Mesendoderm (in vitro differentiated cells): ENCODE measurements at regions not wholly inside any gene's neighbourhood (a gene's known extent, or its start where the extent isn't known, plus 50 kb on each side); places are given as distances from the start of the nearest gene placed in this dataset.

Experiments
- DNase-seq: peaks from one replicate; pipeline ENCODE4 v3.0.0; 2013
- H2AK5ac ChIP-seq: 2 replicates; pipeline ENCODE4 v1.6.1; 2013; ENCODE audit warnings: low read length, inconsistent platforms
- H2BK120ac ChIP-seq: 2 replicates; pipeline ENCODE4 v1.6.1; 2013; ENCODE audit warnings: low read depth, mild to moderate bottlenecking, low read length, moderate library complexity, mixed read lengths
- H2BK15ac ChIP-seq: replicated peaks from 2 replicates; pipeline ENCODE4 v1.6.1; 2013; ENCODE audit warnings: low read depth, mild to moderate bottlenecking, moderate library complexity
- H2BK5ac ChIP-seq: 2 replicates; pipeline ENCODE4 v1.6.1; 2013; ENCODE audit warnings: low read length, inconsistent platforms
- H3K18ac ChIP-seq: 2 replicates; pipeline ENCODE4 v1.6.1; 2013; ENCODE audit warnings: mild to moderate bottlenecking, low read length, mixed read lengths
- H3K23ac ChIP-seq: one replicate; pipeline ENCODE4 v1.6.1; 2013; ENCODE audit warnings: low read length
- H3K27ac ChIP-seq: 2 replicates; pipeline ENCODE4 v1.5.1; 2013; ENCODE audit warnings: low read depth, mild to moderate bottlenecking, inconsistent platforms, low read length, moderate library complexity
- H3K27me3 ChIP-seq: 2 replicates; pipeline ENCODE4 v1.6.1; 2013; ENCODE audit warnings: low read length, control low read depth, mild to moderate bottlenecking, inconsistent platforms; ENCODE audit not compliant: insufficient read depth, poor library complexity
- H3K36me3 ChIP-seq: 2 replicates; pipeline ENCODE4 v1.6.1; 2013; ENCODE audit warnings: low read length, inconsistent platforms; ENCODE audit not compliant: control insufficient read depth, insufficient read depth
- H3K4ac ChIP-seq: one replicate; pipeline ENCODE4 v1.6.1; 2013; ENCODE audit warnings: low read depth, mild to moderate bottlenecking, low read length, moderate library complexity
- H3K4me1 ChIP-seq: 2 replicates; pipeline ENCODE4 v1.6.1; 2013; ENCODE audit warnings: low read depth, low read length, inconsistent platforms; ENCODE audit not compliant: control insufficient read depth
- H3K4me2 ChIP-seq: 2 replicates; pipeline ENCODE4 v1.6.1; 2013; ENCODE audit warnings: low read length
- H3K4me3 ChIP-seq: 2 replicates; pipeline ENCODE4 v1.5.1; 2013; ENCODE audit warnings: mild to moderate bottlenecking, low read length
- H3K56ac ChIP-seq: one replicate; pipeline ENCODE4 v1.6.1; 2013; ENCODE audit warnings: low read length
- H3K79me1 ChIP-seq: 2 replicates; pipeline ENCODE4 v1.6.1; 2013; ENCODE audit warnings: low read length, inconsistent platforms
- H3K79me2 ChIP-seq: 2 replicates; pipeline ENCODE4 v1.6.1; 2013; ENCODE audit warnings: mild to moderate bottlenecking, low read length; ENCODE audit not compliant: control insufficient read depth, insufficient read depth
- H3K9ac ChIP-seq: 2 replicates; pipeline ENCODE4 v1.6.1; 2013; ENCODE audit warnings: low read length, inconsistent platforms
- H4K5ac ChIP-seq: one replicate; pipeline ENCODE4 v1.6.1; 2013; ENCODE audit warnings: low read length
- H4K8ac ChIP-seq: one replicate; pipeline ENCODE4 v1.6.1; 2013; ENCODE audit warnings: low read depth, mild to moderate bottlenecking, control low read depth, low read length, moderate library complexity
- WGBS: extraction: QIAGEN DNeasy Blood & Tissue Kit; methylation state at CpG from one replicate; pipeline ENCODE4 v1.1.7; 2013; ENCODE audit warnings: low lambda C conversion rate, missing lambda C conversion rate; ENCODE audit not compliant: insufficient coverage; ENCODE audit errors: extremely low coverage; 5-methylcytosine and 5-hydroxymethylcytosine counted together

- Histone ChIP-seq H4K8ac (no peak overlapping the region), H3K23ac (no peak overlapping the region), H2BK15ac (no peak overlapping the region), H3K9ac (no peak overlapping the region), H4K5ac (no peak overlapping the region), H3K79me2 (no peaks in the 10 kb centered on the region), H3K4me3 (no peak overlapping the region), H3K79me1 (no peaks in the 10 kb centered on the region), H3K27me3 (no peaks in the 10 kb centered on the region), H2AK5ac (no peak overlapping the region), H3K27ac (no peak overlapping the region), H3K4me1 (no peaks in the 10 kb centered on the region), H3K4ac (no peak overlapping the region), H3K18ac (no peak overlapping the region), H3K36me3 (no peaks in the 10 kb centered on the region), H3K4me2 (no peak overlapping the region), H3K56ac (no peak overlapping the region), H2BK5ac (no peak overlapping the region), H2BK120ac (no peak overlapping the region)
- no CpG with 5 or more reads among the region's 2 CpGs for WGBS
- DNase-seq = no peak
Observed at GRCh38 chr2:209046163-209046562, 377.7 kb upstream of the MAP2 start.

- no CpG with 5 or more reads among the region's 3 CpGs for WGBS
- no peak overlapping the region for H2AK5ac ChIP-seq
- no peak overlapping the region for H3K4me3 ChIP-seq
Observed at GRCh38 chr2:209049608-209050007, 374.2 kb upstream of the MAP2 start.

GRCh38 chr2:209062210-209062609, 361.6 kb upstream of the MAP2 start:
- H3K27ac ChIP-seq = no peak overlapping the region
- no peak overlapping the region for H3K4ac ChIP-seq
- H3K4me3 ChIP-seq = no peak overlapping the region
- H2BK5ac ChIP-seq = no peak overlapping the region
- no peak for DNase-seq
- no peaks in the 10 kb centered on the region for H3K4me1 ChIP-seq
- H2AK5ac ChIP-seq = no peak overlapping the region
- H3K36me3 ChIP-seq = no peaks in the 10 kb centered on the region
- H3K27me3 ChIP-seq = no peaks in the 10 kb centered on the region
- H4K5ac ChIP-seq = no peak overlapping the region
- no peak overlapping the region for H2BK15ac ChIP-seq
- no peak overlapping the region for H3K18ac ChIP-seq
- no peaks in the 10 kb centered on the region for H3K79me2 ChIP-seq
- no peak overlapping the region for H3K23ac ChIP-seq
- no peaks in the 10 kb centered on the region for H3K79me1 ChIP-seq
- H3K9ac ChIP-seq = no peak overlapping the region
- no peak overlapping the region for H4K8ac ChIP-seq
- H3K4me2 ChIP-seq = no peak overlapping the region
- no CpG with 5 or more reads among the region's 3 CpGs for WGBS
- no peak overlapping the region for H3K56ac ChIP-seq
- no peak overlapping the region for H2BK120ac ChIP-seq

More at GRCh38 chr2:209049608-209050007, 374.2 kb upstream of the MAP2 start:
- Histone ChIP-seq H3K4me1 (no peaks in the 10 kb centered on the region), H3K56ac (no peak overlapping the region), H3K79me2 (no peaks in the 10 kb centered on the region), H2BK120ac (no peak overlapping the region), H2BK15ac (no peak overlapping the region), H3K9ac (no peak overlapping the region), H3K23ac (no peak overlapping the region), H3K4ac (no peak overlapping the region), H3K79me1 (no peaks in the 10 kb centered on the region), H3K18ac (no peak overlapping the region), H2BK5ac (no peak overlapping the region), H3K4me2 (no peak overlapping the region), H4K8ac (no peak overlapping the region), H3K27ac (no peak overlapping the region), H3K27me3 (no peaks in the 10 kb centered on the region), H3K36me3 (no peaks in the 10 kb centered on the region), H4K5ac (no peak overlapping the region)
- DNase-seq = peak; percentile 13

GRCh38 chr2:209070262-209070661, 353.6 kb upstream of the MAP2 start:
- Histone ChIP-seq H3K4me3 (no peak overlapping the region), H4K8ac (no peak overlapping the region), H3K79me2 (no peaks in the 10 kb centered on the region), H3K18ac (no peak overlapping the region), H3K27ac (no peak overlapping the region), H3K79me1 (no peaks in the 10 kb centered on the region), H3K27me3 (no peaks in the 10 kb centered on the region), H3K4me1 (no peaks in the 10 kb centered on the region), H2BK120ac (no peak overlapping the region), H3K4ac (no peak overlapping the region), H3K23ac (no peak overlapping the region), H3K56ac (no peak overlapping the region), H3K9ac (no peak overlapping the region), H2AK5ac (no peak overlapping the region), H4K5ac (no peak overlapping the region), H2BK5ac (no peak overlapping the region), H2BK15ac (no peak overlapping the region), H3K36me3 (no peaks in the 10 kb centered on the region), H3K4me2 (no peak overlapping the region)
- WGBS = no CpG with 5 or more reads among the region's 1 CpG
- DNase-seq = no peak

- Histone ChIP-seq H3K9ac (no peak overlapping the region), H3K4ac (no peak overlapping the region), H3K4me2 (no peak overlapping the region), H3K4me1 (no peaks in the 10 kb centered on the region), H3K4me3 (no peak overlapping the region), H4K5ac (no peak overlapping the region), H4K8ac (no peak overlapping the region), H2BK5ac (no peak overlapping the region), H3K56ac (no peak overlapping the region), H2BK15ac (no peak overlapping the region), H3K27ac (no peak overlapping the region), H3K23ac (no peak overlapping the region), H3K79me2 (no peaks in the 10 kb centered on the region), H2BK120ac (no peak overlapping the region), H3K79me1 (no peaks in the 10 kb centered on the region), H3K27me3 (no peaks in the 10 kb centered on the region), H2AK5ac (no peak overlapping the region), H3K36me3 (no peaks in the 10 kb centered on the region), H3K18ac (no peak overlapping the region)
- DNase-seq = no peak
Observed at GRCh38 chr2:209073151-209073550, 350.7 kb upstream of the MAP2 start.

- no peaks in the 10 kb centered on the region for H3K4me1 ChIP-seq
- WGBS = no CpG with 5 or more reads among the region's 3 CpGs
- DNase-seq = no peak
- H2BK15ac ChIP-seq = no peak overlapping the region
- no peak overlapping the region for H2AK5ac ChIP-seq
- H3K56ac ChIP-seq = no peak overlapping the region
- no peak overlapping the region for H3K18ac ChIP-seq
- no peak overlapping the region for H3K27ac ChIP-seq
- H2BK120ac ChIP-seq = no peak overlapping the region
- H3K36me3 ChIP-seq = no peaks in the 10 kb centered on the region
- no peak overlapping the region for H4K5ac ChIP-seq
- H2BK5ac ChIP-seq = no peak overlapping the region
- H3K4me2 ChIP-seq = no peak overlapping the region
- H3K4me3 ChIP-seq = no peak overlapping the region
- H3K23ac ChIP-seq = no peak overlapping the region
- H3K79me2 ChIP-seq = no peaks in the 10 kb centered on the region
- no peaks in the 10 kb centered on the region for H3K79me1 ChIP-seq
- no peak overlapping the region for H3K4ac ChIP-seq
- H3K27me3 ChIP-seq = no peaks in the 10 kb centered on the region
- no peak overlapping the region for H4K8ac ChIP-seq
- no peak overlapping the region for H3K9ac ChIP-seq
Observed at GRCh38 chr2:209074711-209075110, 349.1 kb upstream of the MAP2 start.
